CD4-positive, alpha-beta T cell treated with Interferon alpha-2 for 1 hour (primary cell): ENCODE measurements at regions not wholly inside any gene's neighbourhood (a gene's known extent, or its start where the extent isn't known, plus 50 kb on each side); places are given as distances from the start of the nearest gene placed in this dataset.

ENCODE experiments used
- DNase-seq, 2 donors: peaks; one replicate each; pipeline ENCODE4 v3.0.0-alpha.2; 2020 to 2022

- no peak for DNase-seq
Observed at GRCh38 chr17:36869441-36869840, 67.8 kb upstream of the LHX1 start.

- no peak for DNase-seq
Observed at GRCh38 chr17:36869856-36870719, 67.2 kb upstream of the LHX1 start.

- DNase-seq, result no peak
Observed at GRCh38 chr17:36870720-36870999, 66.6 kb upstream of the LHX1 start.

GRCh38 chr17:36875698-36876293 lies 61.5 kb upstream of the LHX1 start:
- DNase-seq, result no peak

- no peak for DNase-seq
Observed at GRCh38 chr17:36876966-36877365, 60.3 kb upstream of the LHX1 start.

- no peak for DNase-seq
Observed at GRCh38 chr17:36877771-36878170, 59.5 kb upstream of the LHX1 start.

GRCh38 chr17:36878216-36878615 lies 59.1 kb upstream of the LHX1 start:
- no peak for DNase-seq

- no peak for DNase-seq
Observed at GRCh38 chr17:36879027-36879426, 58.2 kb upstream of the LHX1 start.

- no peak for DNase-seq
Observed at GRCh38 chr17:36879624-36880131, 57.6 kb upstream of the LHX1 start.

GRCh38 chr17:36880268-36880905 lies 56.9 kb upstream of the LHX1 start:
- no peak for DNase-seq

- no peak for DNase-seq
Observed at GRCh38 chr17:36881323-36881722, 56.0 kb upstream of the LHX1 start.

GRCh38 chr17:36884495-36885152 lies 52.7 kb upstream of the LHX1 start:
- DNase-seq, result no peak

- no peak for DNase-seq
Observed at GRCh38 chr17:36885153-36885735, 52.0 kb upstream of the LHX1 start.

- DNase-seq, result no peak
Observed at GRCh38 chr17:36885771-36886377, 51.4 kb upstream of the LHX1 start.
